Skin epidermis (tissue), 12 donors: ENCODE measurements at regions not wholly inside any gene's neighbourhood (a gene's known extent, or its start where the extent isn't known, plus 50 kb on each side); places are given as distances from the start of the nearest gene placed in this dataset.

ENCODE experiments used
- H3K27ac ChIP-seq, 21 experiments: fragments of 200-600 bp; sonication (generic) in 11 of 21; one replicate each; pipeline ENCODE4 v1.5.0; 2020; ENCODE audit warnings: mild to moderate bottlenecking in 3 of 21, inconsistent platforms in 2 of 21, moderate library complexity in 2 of 21
- H3K4me3 ChIP-seq, 7 experiments: fragments of 200-600 bp; sonication (generic) in 2 of 7; one replicate each; pipeline ENCODE4 v1.5.0; 2020; ENCODE audit warnings: inconsistent platforms in 2 of 7, mild to moderate bottlenecking in 2 of 7, moderate library complexity in 1 of 7

DNA sequence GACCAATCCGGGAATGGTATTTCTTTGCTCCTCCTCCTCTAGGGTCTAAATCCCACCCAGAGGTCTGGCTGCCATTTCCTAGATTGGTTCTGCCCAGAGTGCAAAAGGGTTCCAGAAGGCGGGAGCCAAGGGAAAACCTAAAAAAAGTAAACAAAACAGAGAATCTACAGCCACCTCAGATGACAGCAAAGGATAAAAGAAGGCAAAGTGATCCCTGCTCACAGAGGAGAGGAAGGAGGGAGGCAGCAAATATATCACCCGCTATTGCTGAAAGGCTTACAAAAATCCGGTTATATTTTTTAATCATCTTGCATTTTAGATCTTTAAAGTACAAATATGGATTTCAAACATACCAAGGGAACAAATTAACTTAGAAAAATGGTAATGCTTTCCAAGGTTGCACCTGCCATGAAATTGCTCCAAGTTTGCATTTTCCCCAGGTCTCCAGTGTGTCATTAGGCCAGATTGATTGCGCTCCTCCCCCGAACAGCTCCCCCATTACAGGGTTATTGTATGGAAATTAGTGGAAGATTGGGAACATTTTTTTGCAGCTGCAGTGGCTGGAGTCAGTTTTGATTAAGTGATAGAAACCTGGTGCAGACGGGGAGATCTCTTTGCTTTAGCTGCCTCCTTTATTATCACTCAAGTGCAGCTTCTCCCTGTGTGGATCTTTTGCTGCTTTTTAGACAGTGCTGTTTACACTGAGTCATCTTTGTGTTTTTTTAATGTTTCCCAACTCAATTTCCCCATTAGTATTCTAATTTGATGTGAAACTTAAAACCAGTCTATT is 280.5 kb upstream of the CAMK1G start:
- H3K27ac ChIP-seq, result no peak overlapping the region
- no peak overlapping the region for H3K4me3 ChIP-seq

DNA sequence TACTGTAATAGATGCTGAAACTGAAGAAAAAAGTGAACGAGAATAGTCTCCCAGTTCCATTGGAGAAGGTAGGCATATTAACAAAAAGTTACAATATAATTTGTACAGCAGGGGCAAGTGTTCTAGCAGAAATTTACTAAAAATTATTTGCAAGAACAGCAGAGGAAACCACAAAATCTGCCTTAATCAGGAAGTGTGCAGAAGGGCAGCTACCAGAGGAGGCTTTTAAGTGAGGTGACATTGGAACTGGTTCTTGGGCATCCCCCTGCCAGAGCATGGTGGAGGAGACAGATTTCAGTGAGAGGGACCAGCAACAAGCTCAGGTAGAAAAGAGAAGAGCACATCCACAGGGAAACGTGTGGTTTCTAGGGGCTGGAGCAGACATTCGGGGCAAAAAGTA is 279.3 kb upstream of the CAMK1G start:
- Histone ChIP-seq H3K27ac (no peak overlapping the region), H3K4me3 (no peak overlapping the region)

GRCh38 chr1:209305221-209305954 is 278.1 kb upstream of the CAMK1G start:
- Histone ChIP-seq H3K27ac (no peak overlapping the region), H3K4me3 (no peak overlapping the region)

DNA sequence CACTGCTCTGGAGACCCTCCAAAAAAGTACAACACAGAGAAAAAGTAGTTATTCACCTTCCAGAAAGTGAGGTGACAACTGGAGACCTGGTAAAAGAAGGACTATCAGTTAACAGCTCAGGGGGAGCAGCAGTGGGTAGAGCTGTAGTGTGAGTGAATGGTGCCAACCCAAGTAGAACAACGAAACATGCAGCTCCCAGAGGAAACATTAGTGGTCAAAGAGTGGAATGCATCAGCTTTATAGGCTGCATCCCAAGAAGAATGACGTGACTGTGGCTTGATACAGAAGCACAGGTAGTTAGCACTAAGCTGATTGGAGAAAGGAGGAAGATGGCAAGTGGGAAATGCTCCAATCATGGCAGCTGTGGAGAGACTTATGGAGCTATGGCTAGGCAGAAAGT is 275.7 kb upstream of the CAMK1G start:
- Histone ChIP-seq H3K4me3 (no peak overlapping the region), H3K27ac (no peak overlapping the region)

DNA sequence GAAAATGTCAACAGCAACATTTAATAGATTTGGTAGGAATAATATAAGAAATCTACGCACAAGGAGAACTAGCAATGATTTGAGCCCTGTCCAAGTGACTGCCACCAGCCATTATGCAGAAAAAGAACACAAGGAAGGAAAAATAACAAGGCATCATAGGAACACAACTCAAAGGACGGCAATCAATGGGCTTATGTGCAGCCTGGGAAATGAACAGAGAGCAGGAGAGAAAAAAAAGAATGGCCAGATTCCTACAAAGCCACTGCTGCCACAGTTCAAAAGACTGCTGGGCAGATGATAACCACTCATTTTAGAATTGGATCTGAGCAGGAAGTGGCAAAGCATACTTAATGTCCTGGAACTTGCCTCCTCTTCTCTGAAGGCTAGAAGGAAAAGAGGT is 274.3 kb upstream of the CAMK1G start:
- Histone ChIP-seq H3K4me3 (no peak overlapping the region), H3K27ac (no peak overlapping the region)

- Histone ChIP-seq H3K27ac (no peak overlapping the region), H3K4me3 (no peak overlapping the region)
These were observed 271.7 kb upstream of the CAMK1G start for GRCh38 chr1:209311770-209312169.

- Histone ChIP-seq H3K4me3 (no peak overlapping the region), H3K27ac (no peak overlapping the region)
These were observed 266.6 kb upstream of the CAMK1G start for GRCh38 chr1:209316929-209317328.

- H3K4me3 ChIP-seq, result no peak overlapping the region
- no peak overlapping the region for H3K27ac ChIP-seq
These were observed 265.1 kb upstream of the CAMK1G start for GRCh38 chr1:209318181-209319056.

DNA sequence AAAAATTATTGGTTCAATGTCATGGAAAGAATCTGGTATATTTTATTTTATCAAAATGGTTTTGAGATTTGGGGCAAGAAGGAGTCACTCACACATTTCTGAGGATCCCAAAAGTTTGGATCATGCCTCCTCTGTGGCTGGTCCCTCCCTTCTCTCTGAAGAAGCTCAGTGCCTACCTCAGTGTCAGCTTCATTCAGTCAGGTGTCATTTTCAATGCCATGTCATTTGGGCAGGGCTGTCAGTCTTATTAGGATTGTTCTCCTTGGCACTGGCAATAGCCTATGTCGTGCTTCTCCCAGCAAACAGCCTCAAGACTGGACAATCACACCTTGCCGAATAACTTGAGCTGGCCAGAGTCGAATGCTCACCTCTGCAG is 264.5 kb upstream of the CAMK1G start:
- H3K4me3 ChIP-seq, result no peak overlapping the region
- H3K27ac ChIP-seq, result no peak overlapping the region

DNA sequence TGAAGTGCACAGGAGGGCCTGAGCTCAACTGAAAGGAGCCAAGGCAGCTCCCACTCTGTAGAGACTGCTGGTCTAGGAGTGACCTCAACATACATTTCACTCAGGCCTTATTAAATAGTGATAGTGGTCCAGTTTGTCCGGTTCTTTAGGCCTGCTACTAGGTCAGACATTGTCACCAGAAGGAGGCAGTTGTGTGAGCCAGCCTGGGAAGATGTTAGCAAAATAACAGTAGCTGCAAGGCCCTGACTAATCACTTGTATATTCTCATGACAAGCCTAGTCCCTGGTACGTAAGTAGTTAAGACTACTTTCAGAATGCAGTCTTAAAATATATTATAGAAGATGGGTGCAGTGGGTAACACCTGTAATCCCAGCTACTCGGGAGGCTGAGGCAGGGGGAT is 264.0 kb upstream of the CAMK1G start:
- no peak overlapping the region for H3K27ac ChIP-seq
- H3K4me3 ChIP-seq, result no peak overlapping the region

DNA sequence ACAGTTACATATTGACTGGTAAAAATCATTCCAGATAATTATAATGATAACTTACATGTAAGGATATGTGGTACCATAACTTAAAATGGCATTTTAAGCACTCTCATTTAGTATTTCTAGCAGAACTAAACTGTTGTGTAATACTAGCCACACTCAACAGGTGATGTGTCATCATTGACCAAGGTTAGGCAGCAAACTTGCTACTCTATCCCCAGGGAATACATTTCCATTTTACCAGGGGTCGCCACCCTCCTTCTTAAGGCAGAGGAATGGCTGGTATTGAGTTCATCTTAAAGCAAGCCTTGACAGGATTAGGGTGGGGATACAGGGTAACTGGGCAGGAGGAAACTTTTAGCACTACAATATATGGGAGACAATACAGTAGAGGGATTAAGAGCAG is 259.8 kb upstream of the CAMK1G start:
- no peak overlapping the region for H3K27ac ChIP-seq
- no peak overlapping the region for H3K4me3 ChIP-seq

GRCh38 chr1:209324901-209325871 is 258.3 kb upstream of the CAMK1G start:
- Histone ChIP-seq H3K4me3 (no peak overlapping the region), H3K27ac (no peak overlapping the region)

GRCh38 chr1:209326076-209326475 is 257.4 kb upstream of the CAMK1G start:
- H3K4me3 ChIP-seq, result no peak overlapping the region
- no peak overlapping the region for H3K27ac ChIP-seq

- Histone ChIP-seq H3K27ac (no peak overlapping the region), H3K4me3 (no peak overlapping the region)
These were observed 256.7 kb upstream of the CAMK1G start for GRCh38 chr1:209326831-209327230.

- Histone ChIP-seq H3K4me3 (no peak overlapping the region), H3K27ac (no peak overlapping the region)
These were observed 255.3 kb upstream of the CAMK1G start for GRCh38 chr1:209328196-209328595.

DNA sequence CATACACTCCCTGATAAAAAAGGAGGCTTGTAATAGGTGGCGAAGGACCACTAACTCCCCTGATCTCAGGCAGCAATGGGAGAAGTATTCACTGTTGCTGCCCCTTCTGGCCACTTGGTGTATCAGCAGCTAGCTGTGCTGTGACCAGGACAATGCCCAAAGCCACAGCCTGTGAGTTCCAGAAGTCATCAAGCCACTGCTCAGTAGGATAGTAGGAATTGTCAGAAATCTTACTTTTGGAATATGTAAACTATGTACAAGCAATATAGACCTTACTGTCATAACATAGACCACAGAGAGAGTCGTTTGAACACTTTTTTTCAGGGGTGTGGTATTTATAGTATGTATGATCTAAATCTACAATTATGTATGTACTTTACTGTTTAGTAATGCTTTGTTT is 248.3 kb upstream of the CAMK1G start:
- Histone ChIP-seq H3K4me3 (no peak overlapping the region), H3K27ac (no peak overlapping the region)

DNA sequence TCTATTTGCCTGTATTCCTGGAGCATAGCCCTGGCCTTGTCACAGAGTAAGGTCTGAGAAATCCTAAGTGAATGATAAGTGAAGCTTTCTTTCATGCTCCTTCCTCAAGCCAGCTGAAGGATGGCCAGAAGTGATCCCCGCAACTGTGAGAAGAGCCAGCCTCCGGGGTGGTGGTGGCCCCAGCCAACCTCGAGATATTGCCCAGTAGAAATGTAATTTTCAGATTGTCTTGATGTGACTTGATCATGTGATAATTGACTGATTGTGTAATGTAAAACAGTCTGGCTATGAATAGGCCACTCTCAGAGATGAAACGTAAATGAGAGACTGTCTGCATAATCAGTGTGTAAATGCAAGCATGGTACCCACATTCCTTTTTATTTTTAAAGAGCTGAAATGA is 242.4 kb upstream of the CAMK1G start:
- H3K27ac ChIP-seq, result no peak overlapping the region
- H3K4me3 ChIP-seq, result no peak overlapping the region

GRCh38 chr1:209341673-209342420 is 241.7 kb upstream of the CAMK1G start:
- Histone ChIP-seq H3K27ac (no peak overlapping the region), H3K4me3 (no peak overlapping the region)
